ENCODE measurements at regions not wholly inside any gene's neighbourhood (a gene's known extent, or its start where the extent isn't known, plus 50 kb on each side); places are given as distances from the start of the nearest gene placed in this dataset.

- Mint-ChIP-seq H3K36me3 (ENCODE audit: low read depth) (no peaks in the 10 kb centered on the region), H3K27me3 (ENCODE audit: insufficient read depth) (no peaks in the 10 kb centered on the region), H3K4me1 (no peaks in the 10 kb centered on the region), H3K27ac (no peak overlapping the region), H3K4me3 (no peak overlapping the region), H3K9me3 (no peaks in the 10 kb centered on the region)
- H3K36me3 ChIP-seq (ENCODE audit: control insufficient read depth, insufficient read depth, low read length) = no peaks in the 10 kb centered on the region
- no peak overlapping the region for H3K27ac ChIP-seq (ENCODE audit: low read depth, low read length)
- no peak overlapping the region for H3K4me3 ChIP-seq (ENCODE audit: low read length)
- H3K27me3 ChIP-seq (ENCODE audit: control insufficient read depth, insufficient read depth, low read length, poor library complexity, severe bottlenecking) = no peaks in the 10 kb centered on the region
- no peak overlapping the region for H3K9ac ChIP-seq (ENCODE audit: extremely low read depth, low read length, poor library complexity, severe bottlenecking)
- H3K4me1 ChIP-seq (ENCODE audit: control insufficient read depth, insufficient read depth, low read length) = peaks cover 3% of the 10 kb centered on the region
- DNase-seq = no peak
- no peaks in the 10 kb centered on the region for H3K9me3 ChIP-seq (ENCODE audit: control insufficient read depth, low read length)
- TF ChIP-seq CTCF (conservative IDR thresholded peaks at IDR 0.05) = no peak
These were observed 78.0 kb upstream of the CTLA4 start for GRCh38 chr2:203789618-203790017.

GRCh38 chr2:203790134-203790852 lies 77.3 kb upstream of the CTLA4 start:
- 93 to 100% methylated on average over 1 to 2 of the region's 2 CpGs for WGBS, 2 experiments (ENCODE audit: insufficient coverage in 1 of 2, insufficient read length in 1 of 2)
- Mint-ChIP-seq H3K36me3 (ENCODE audit: low read depth) (no peaks in the 10 kb centered on the region), H3K9me3 (no peaks in the 10 kb centered on the region), H3K4me3 (no peak overlapping the region), H3K27ac (no peak overlapping the region), H3K27me3 (ENCODE audit: insufficient read depth) (no peaks in the 10 kb centered on the region), H3K4me1 (no peaks in the 10 kb centered on the region)
- no peaks in the 10 kb centered on the region for H3K36me3 ChIP-seq (ENCODE audit: control insufficient read depth, insufficient read depth, low read length)
- no peak overlapping the region for H3K27ac ChIP-seq (ENCODE audit: low read depth, low read length)
- DNase-seq = no peak
- H3K9ac ChIP-seq (ENCODE audit: extremely low read depth, low read length, poor library complexity, severe bottlenecking) = no peak overlapping the region
- no peaks in the 10 kb centered on the region for H3K27me3 ChIP-seq (ENCODE audit: control insufficient read depth, insufficient read depth, low read length, poor library complexity, severe bottlenecking)
- TF ChIP-seq CTCF (conservative IDR thresholded peaks at IDR 0.05) = no peak
- H3K4me3 ChIP-seq (ENCODE audit: low read length) = no peak overlapping the region
- H3K9me3 ChIP-seq (ENCODE audit: control insufficient read depth, low read length) = no peaks in the 10 kb centered on the region
- peaks cover 3% of the 10 kb centered on the region for H3K4me1 ChIP-seq (ENCODE audit: control insufficient read depth, insufficient read depth, low read length)

DNA sequence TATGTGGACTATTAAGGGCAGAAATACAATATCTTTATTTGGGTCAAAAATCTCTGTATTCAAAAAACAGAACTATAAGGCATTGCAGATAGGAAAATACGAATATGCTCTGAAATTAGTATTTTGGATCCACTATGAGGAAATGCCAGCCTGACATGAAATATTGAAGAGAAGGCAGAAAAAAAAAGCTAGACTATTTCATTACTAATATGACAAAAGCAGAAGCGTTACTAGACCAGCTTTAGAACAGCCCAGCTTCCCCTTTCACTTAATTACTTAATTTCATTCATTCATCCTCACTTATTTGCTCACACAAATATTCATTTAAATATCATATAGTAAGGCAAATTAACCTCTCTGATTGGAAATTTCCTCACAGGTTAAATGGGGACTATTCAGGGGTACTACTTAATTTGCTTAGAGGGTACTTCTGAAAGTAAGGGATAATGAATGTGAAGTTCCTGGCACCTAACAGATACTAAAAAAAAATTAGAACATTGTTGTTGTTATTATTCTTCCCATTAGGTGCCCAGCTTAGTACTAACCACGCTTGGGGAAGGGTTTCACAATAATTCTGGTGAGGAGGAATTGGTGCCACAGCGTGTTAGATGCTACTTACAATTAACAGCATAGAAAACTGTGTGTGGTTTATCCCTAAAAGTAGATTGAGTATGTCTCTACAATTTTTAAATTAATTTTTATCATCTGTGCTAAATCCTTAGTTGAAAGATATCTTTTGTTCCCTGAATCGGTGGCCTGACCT lies 71.1 kb upstream of the CTLA4 start:
- Mint-ChIP-seq H3K27ac (no peak overlapping the region), H3K4me1 (peaks cover 6% of the 10 kb centered on the region), H3K9me3 (no peaks in the 10 kb centered on the region), H3K36me3 (ENCODE audit: low read depth) (no peaks in the 10 kb centered on the region), H3K27me3 (ENCODE audit: insufficient read depth) (peaks cover under 1% of the 10 kb centered on the region), H3K4me3 (no peak overlapping the region)
- 75 to 94% methylated on average over 2 to 5 of the region's 5 CpGs for WGBS, 2 experiments (ENCODE audit: insufficient coverage in 1 of 2, insufficient read length in 1 of 2)
- TF ChIP-seq CTCF (conservative IDR thresholded peaks at IDR 0.05) = no peak
- H3K27me3 ChIP-seq (ENCODE audit: control insufficient read depth, insufficient read depth, low read length, poor library complexity, severe bottlenecking) = no peaks in the 10 kb centered on the region
- no peaks in the 10 kb centered on the region for H3K9me3 ChIP-seq (ENCODE audit: control insufficient read depth, low read length)
- H3K36me3 ChIP-seq (ENCODE audit: control insufficient read depth, insufficient read depth, low read length) = no peaks in the 10 kb centered on the region
- no peak overlapping the region for H3K9ac ChIP-seq (ENCODE audit: extremely low read depth, low read length, poor library complexity, severe bottlenecking)
- H3K4me1 ChIP-seq (ENCODE audit: control insufficient read depth, insufficient read depth, low read length) = peaks cover 3% of the 10 kb centered on the region
- DNase-seq = no peak
- no peak overlapping the region for H3K27ac ChIP-seq (ENCODE audit: low read depth, low read length)
- H3K4me3 ChIP-seq (ENCODE audit: low read length) = no peak overlapping the region
